ENCODE measurements at regions not wholly inside any gene's neighbourhood (a gene's known extent, or its start where the extent isn't known, plus 50 kb on each side); places are given as distances from the start of the nearest gene placed in this dataset.

DNA sequence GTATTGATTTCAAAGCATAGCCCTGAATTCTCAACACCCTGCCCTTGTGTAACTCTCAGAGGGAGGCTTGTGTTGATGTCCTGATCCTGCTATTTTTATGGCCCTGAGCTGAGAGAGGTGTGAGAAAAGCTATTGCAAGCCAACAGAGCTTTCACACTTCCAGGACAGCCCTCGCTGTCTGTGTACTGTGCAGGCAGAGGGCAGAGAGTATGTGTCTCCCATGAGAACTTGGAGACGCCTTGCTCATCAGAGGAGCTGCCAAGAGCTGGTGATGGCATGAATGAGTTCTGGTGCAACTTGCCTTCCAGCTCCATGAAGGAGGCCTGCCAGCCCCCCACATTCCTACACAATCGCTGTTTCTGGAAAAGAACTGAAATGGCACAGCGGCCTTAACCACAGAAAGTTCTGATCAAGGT lies 144.1 kb upstream of the AJAP1 start:
- TF ChIP-seq, protein P1, sequence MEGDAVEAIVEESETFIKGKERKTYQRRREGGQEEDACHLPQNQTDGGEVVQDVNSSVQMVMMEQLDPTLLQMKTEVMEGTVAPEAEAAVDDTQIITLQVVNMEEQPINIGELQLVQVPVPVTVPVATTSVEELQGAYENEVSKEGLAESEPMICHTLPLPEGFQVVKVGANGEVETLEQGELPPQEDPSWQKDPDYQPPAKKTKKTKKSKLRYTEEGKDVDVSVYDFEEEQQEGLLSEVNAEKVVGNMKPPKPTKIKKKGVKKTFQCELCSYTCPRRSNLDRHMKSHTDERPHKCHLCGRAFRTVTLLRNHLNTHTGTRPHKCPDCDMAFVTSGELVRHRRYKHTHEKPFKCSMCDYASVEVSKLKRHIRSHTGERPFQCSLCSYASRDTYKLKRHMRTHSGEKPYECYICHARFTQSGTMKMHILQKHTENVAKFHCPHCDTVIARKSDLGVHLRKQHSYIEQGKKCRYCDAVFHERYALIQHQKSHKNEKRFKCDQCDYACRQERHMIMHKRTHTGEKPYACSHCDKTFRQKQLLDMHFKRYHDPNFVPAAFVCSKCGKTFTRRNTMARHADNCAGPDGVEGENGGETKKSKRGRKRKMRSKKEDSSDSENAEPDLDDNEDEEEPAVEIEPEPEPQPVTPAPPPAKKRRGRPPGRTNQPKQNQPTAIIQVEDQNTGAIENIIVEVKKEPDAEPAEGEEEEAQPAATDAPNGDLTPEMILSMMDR (conservative IDR thresholded peaks at IDR 0.05; ENCODE audit: low read depth, low read length), result no peak
- no peak for TF ChIP-seq POLR2A (IDR thresholded peaks at IDR 0.05; ENCODE audit: low read depth, low read length)
